K562 (cell line): ENCODE measurements at regions not wholly inside any gene's neighbourhood (a gene's known extent, or its start where the extent isn't known, plus 50 kb on each side); places are given as distances from the start of the nearest gene placed in this dataset.

ENCODE experiments used
- ATF3 ChIP-seq, 2 experiments: fragments of 450-650 bp in 1 of 2; sonication (generic) in 1 of 2; formaldehyde crosslinking in 1 of 2; IDR thresholded peaks in 1 of 2; conservative IDR thresholded peaks in 1 of 2; 2 replicates each; pipeline versions ENCODE4 v1.6.1 to v1.8.1; 2016 to 2023; ENCODE audit warnings: mild to moderate bottlenecking in 2 of 2, moderate library complexity in 2 of 2, inconsistent platforms in 1 of 2, missing genetic modification reagents in 1 of 2
- ATF7 ChIP-seq: fragments of 450-650 bp; IDR thresholded peaks from 2 replicates; pipeline ENCODE4 v1.7.1; 2014; ENCODE audit warnings: mild to moderate bottlenecking, moderate library complexity
- CBFA2T3 ChIP-seq: fragments of 450-650 bp; IDR thresholded peaks from 2 replicates; pipeline ENCODE4 v1.6.1; 2017
- E2F6 ChIP-seq, 2 experiments: IDR thresholded peaks; 2 replicates each; pipeline ENCODE4 v1.6.1; 2011; ENCODE audit warnings: borderline replicate concordance in 1 of 2, control low read depth in 1 of 2, low read depth in 1 of 2, low read length in 1 of 2, mild to moderate bottlenecking in 1 of 2, mixed read lengths in 1 of 2, moderate library complexity in 1 of 2; ENCODE audit not compliant: insufficient read depth in 1 of 2, insufficient read length in 1 of 2, poor library complexity in 1 of 2, severe bottlenecking in 1 of 2; ENCODE audit errors: extremely low read depth in 1 of 2
- HMBOX1 ChIP-seq: sonication (generic); IDR thresholded peaks from 2 replicates; pipeline ENCODE4 v1.6.1; 2016
- MGA ChIP-seq: fragments of 450-650 bp; IDR thresholded peaks from 2 replicates; pipeline ENCODE4 v1.6.1; 2016; ENCODE audit warnings: mild to moderate bottlenecking, moderate library complexity
- MTA2 ChIP-seq: fragments of 450-650 bp; IDR thresholded peaks from 2 replicates; pipeline ENCODE4 v1.6.1; 2016; ENCODE audit warnings: low read depth
- RAD21 ChIP-seq, 2 experiments: fragments of 250-450 bp in 1 of 2; fragments of 450-650 bp in 1 of 2; sonication (Bioruptor Pico) in 1 of 2; formaldehyde crosslinking in 1 of 2; IDR thresholded peaks in 1 of 2; conservative IDR thresholded peaks in 1 of 2; 2 replicates each; pipeline versions ENCODE4 v1.4.0 to v1.8.0; 2020 to 2022; ENCODE audit warnings: mild to moderate bottlenecking in 2 of 2, moderate library complexity in 1 of 2
- ZBTB33 ChIP-seq: sonication (generic); formaldehyde crosslinking; IDR thresholded peaks from 2 replicates; pipeline ENCODE4 v1.8.1; 2023; ENCODE audit warnings: mild to moderate bottlenecking, missing genetic modification reagents

- TF ChIP-seq MGA = peak; percentile 31; the same call in 1 of the 2 replicates
- TF ChIP-seq RAD21 (CRISPR knock-in tag; conservative IDR thresholded peaks at IDR 0.05 in 1 of 2, IDR thresholded peaks at IDR 0.05 in 1 of 2) = peak in 1 of 2 experiments; percentile 48; a peak in 3 of 4 replicates
- TF ChIP-seq ATF7 = peak; percentile 16; the same call in 1 of the 2 replicates
- peak; percentile 20; the same call in 1 of the 2 replicates for TF ChIP-seq ATF3 (IDR thresholded peaks at IDR 0.05)
- no peak for TF ChIP-seq ATF3 (CRISPR knock-in tag; conservative IDR thresholded peaks at IDR 0.05)
- peak in 1 of 2 experiments; percentile 28 for TF ChIP-seq E2F6 (IDR thresholded peaks at IDR 0.05; ENCODE audit: borderline replicate concordance in 1 of 2, extremely low read depth in 1 of 2, insufficient read depth in 1 of 2, insufficient read length in 1 of 2, low read depth in 1 of 2, low read length in 1 of 2, poor library complexity in 1 of 2, severe bottlenecking in 1 of 2)
- TF ChIP-seq HMBOX1 = peak; percentile 42; the same call in 1 of the 2 replicates
- TF ChIP-seq MTA2 = no peak
- TF ChIP-seq ZBTB33 = peak; percentile 28; the same call in 1 of the 2 replicates
- TF ChIP-seq CBFA2T3 = peak; percentile 62
Observed at GRCh38 chr21:35154788-35155187, 105.7 kb upstream of the RUNX1 start (continued).
